Activated gamma-delta T cell treated with Interleukin-2 at 50 U/mL for 16 hours (primary cell): ENCODE measurements at regions not wholly inside any gene's neighbourhood (a gene's known extent, or its start where the extent isn't known, plus 50 kb on each side); places are given as distances from the start of the nearest gene placed in this dataset.

Experiments used
- DNase-seq: peaks from one replicate; pipeline ENCODE4 v3.0.0-alpha.2; 2020

DNA sequence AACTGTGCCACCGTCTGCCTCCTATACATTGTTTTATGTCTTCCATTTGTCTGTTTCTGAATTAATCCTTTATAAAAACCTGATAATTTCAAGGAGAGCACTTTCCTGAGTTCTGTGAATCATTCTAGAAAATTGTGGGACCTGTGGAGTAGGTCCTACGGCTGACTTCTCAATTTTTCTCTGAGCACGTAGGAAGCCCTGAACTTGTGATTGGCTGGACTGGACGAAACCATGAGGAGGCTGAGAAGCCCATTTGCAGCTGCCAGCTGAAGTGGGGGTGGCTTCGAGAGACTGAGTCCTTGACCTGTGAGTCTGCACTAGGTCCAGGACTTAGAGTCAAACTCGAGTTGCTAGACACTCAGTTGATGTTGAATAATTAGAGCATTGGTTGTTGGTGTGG, 277.1 kb upstream of the NCAM2 start:
- DNase-seq = no peak

DNA sequence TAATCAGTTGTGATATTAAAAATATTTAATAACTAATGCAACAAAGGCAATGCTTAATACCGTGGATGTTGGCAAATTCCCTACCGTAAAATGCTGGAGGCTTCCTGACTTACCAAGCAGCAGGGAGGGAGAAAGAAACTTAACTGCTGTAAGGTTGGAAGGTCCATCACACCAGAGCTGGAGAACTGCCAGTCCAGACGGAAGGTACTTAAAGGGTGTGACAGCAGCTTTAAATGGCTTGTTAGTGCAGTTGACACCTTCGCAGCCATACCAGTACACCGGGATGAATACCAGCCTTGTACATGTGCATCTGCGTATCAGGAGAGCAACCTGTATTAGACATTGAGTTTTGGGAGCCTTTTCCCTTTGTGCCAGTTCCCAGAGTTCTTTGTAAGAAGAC, 269.5 kb upstream of the NCAM2 start:
- DNase-seq = no peak

DNA sequence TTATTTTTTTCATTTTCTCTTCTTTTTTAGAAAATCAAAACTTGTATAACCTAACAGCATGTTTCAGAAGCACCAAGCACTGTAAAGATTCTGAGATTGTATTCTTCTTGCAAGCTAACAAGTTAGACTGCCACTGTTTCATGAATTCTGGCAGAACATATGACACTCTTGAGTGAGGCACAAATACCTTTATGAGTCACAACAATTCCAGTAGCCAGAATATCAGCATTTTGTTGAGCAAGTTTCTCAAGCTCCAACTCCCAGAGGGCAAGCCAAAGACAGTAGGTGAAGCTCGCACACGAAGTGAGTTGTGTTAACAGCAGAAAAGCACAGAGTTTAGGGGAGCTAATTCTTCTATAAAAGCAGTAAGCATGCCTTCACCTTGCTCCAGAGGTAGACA, 268.8 kb upstream of the NCAM2 start:
- no peak for DNase-seq

DNA sequence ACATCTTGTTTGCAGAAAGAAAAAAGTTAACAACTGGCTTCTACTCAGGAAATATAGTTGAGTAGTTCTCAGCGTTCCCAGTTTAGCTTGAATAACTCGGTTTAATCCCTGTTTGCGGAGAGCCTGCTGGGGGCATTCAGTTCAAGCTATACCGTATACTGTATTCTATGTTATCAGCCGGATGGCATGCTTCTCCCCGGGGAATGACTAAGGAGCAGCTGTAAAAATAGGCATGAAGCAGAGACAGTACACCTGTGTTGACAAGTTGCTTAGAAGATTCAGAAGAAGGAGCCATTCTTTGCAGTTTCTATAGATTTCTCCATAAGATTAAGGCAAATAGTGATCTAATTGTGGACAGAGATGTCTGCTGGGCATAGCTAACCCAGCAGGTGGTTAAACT, 267.8 kb upstream of the NCAM2 start:
- DNase-seq = no peak

DNA sequence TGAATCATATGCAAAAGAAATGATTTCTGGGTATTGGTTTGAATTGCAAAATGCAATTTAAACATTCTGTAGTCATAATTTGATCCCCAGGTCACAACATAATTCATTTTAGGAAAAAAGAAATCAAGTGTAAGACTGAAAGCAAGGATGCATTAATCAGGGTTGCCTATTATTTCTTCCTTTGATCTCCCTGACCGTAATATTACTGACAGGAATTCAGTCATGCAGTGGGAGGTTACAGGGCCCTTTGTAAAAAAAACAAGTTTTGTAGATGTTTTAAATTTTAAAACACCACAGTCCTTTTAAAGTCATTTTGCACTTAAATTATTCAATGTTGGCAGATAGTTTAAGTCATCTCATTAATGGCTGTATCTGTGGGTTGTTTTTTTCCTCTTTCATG, 263.0 kb upstream of the NCAM2 start:
- DNase-seq = no peak

DNA sequence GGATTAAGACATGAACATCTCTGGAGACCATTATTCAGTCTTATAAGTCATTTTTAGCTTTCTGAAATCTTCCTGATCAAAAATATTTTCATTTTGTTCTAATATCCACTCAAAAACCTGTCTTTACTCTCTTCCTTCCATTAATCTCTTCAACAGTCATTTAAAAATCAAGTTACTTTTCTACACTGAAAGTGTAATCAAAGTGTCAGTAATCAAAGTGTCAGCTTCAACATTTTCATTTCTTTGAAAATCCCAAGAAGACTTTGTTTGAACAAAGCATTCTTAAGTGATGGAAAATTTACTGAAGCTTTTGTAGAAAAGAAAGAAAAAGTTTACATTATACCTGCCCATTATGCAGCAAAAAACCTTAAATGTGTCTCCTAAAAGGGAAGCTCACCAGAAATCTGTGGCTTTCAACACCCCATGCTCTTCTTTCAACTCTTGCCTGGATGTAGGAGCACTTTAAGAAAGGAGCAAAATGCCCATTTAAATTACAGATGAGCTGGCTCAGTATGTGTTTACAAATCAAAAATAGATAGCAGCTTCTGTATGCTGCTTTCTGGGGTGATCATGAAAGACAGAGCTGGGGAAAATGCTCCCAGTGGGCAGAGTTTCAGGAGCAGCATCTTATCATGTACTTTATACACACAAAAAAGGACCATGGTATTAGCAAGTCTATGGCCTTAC, 260.8 kb upstream of the NCAM2 start:
- no peak for DNase-seq

DNA sequence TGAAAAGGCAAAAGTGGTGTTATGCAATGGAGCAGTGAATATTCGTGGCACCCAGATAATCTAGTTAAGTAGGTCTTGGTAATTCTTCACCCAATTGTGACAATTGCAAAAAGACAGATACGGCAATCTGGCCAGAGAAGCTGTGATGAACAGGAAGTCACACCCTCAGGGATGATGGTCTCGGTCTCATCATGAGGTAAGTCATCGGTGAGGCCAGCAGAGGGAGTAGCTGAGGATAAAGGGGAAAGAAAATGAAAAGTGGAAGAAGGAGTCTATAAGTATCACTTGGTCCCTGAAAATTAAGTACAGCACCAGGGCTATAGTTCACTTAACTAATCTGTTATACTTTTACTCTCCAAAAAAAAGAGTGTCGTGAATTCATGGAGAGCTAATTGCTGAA, 258.8 kb upstream of the NCAM2 start:
- no peak for DNase-seq

DNA sequence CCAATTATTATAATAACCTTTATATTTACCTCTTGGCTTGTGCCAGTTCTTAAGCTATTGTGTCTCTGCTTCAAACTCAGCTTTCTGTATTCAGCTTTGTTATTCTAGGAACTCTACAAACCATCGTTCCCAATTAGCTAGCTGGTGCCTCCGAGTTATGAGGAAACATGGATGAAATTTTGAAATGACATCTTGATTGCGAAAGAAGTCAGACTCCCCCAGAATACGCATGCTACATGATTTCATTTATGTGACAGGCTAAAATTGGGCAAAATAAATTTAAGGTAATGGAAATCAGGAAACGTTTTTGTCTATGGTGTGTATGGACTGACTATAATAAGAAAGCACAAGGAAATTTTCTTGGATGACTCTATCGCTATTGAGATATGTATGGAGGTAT, 256.8 kb upstream of the NCAM2 start:
- no peak for DNase-seq

DNA sequence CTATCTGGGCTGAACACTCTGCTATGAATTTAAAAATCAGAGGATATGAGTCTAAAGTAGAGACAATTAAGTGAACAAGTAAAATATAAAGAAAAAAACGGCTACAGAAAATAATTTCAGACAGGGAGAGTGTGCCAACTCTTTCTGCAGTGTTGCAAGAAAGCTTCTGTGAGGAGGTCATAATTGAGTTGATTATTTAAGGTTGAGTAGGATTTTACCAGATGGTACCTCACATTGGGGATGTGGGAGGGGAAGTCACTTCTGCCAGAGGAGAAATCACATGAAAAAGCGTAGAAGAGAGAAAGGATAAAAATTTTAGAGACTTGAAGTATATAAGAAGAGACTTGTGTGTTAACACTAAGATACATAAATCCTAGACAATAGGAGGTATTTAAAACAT, 238.0 kb upstream of the NCAM2 start:
- no peak for DNase-seq

DNA sequence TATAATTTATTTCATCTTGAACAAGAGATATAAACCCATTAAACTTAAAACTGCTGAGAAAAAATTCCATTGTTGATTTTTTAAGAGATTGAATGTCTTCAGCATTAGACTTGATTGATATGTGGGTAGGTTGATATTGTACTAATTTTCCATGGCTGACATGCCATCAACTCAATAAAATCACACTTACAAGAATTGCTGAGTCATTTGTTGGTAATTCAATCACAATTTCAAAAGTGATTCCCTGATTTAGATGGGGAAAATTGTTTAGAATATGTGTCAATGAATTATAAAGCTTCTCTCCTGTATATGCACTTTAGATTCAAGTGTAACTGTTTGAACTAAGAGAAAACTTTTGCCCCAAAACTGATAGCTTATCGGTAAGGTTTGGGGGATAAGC, 223.5 kb upstream of the NCAM2 start:
- DNase-seq = no peak

DNA sequence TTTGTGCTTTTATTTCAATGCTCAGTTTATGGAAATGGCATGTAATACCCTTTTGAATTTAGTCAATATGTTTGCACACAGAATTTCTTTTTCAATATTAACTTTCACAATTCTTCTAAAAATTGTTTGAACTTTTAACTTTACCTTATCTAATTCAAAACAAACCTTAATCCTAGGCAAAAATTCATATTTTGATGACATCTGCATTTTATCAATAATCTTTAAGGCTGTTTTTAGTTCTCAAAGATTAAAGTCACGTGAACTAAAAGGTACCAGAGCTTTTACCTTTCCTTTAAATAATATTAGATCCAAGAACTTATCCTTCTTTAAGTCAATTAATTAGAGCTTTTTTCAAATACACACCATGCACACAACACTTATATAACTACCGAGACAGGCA, 218.9 kb upstream of the NCAM2 start:
- DNase-seq = no peak

DNA sequence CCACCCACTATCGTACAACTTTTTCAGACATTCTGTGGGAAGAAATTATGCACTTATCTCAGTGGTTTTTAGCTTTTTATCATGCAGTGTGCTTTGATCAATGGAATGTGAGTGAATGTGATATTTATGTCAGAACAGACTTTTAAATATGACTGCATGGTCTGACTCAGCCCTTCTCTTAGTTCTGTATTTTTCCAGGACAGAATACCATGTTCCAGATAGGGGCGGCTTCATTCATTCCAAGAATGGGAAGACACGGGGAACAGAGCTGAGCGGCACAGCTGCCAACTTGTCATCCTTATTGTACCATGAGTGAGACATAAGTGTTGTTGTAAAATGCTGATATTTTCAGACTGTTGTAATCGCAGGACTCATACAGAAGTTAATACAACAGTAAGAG, 214.6 kb upstream of the NCAM2 start:
- no peak for DNase-seq

DNA sequence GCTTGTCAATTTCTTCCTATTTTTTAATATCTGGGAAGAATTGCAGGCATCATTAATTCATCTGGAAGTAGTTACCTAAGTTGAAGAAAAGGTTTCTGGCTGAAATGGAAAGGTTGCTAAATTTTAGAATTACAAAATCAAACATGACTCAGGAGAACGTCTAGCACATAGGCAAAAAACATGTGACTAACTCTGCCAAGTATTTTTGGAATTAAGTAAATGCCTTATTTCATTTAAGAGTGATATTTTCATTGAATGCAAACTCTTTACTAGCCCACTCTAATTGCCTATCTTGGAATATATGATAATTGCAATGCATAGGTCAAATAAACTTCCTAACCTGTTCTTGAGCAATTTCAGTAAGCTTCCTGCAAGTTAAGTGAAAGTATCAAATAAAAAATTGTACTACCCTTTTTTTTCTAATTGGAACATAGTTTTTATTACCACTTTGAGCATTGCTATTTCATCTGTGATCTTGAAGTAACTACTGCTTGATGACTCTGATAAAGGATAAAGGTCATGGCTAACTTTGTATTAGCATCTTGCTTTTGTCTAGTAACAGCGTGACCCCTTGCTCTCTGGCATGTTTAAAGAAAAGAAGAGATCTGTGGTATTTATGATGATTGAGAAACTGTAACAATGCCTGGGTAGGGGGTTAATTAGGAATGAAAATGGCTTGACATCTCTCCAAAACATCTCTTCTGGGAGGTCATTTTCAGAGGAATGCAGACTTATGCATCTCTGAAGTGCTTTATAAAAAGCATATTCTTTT, 208.3 kb upstream of the NCAM2 start:
- no peak for DNase-seq

DNA sequence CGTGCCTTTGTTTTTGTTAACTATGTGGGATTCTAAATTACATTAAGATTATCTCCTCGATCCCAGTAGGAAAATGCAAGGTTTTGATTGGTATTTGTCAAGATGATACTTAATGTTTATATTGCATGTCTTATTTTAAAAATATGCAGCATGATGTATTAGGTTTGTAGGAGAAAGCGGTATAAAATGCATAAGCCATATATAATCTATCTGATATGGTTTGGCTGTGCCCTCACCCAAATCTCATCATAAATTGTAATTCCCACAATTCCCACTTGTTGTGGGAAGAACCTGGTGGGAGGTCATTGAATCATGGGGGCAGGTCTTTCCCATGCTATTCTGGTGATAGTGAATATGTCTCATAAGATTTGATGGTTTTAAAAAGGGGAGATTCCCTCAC, 198.1 kb upstream of the NCAM2 start:
- DNase-seq = no peak

DNA sequence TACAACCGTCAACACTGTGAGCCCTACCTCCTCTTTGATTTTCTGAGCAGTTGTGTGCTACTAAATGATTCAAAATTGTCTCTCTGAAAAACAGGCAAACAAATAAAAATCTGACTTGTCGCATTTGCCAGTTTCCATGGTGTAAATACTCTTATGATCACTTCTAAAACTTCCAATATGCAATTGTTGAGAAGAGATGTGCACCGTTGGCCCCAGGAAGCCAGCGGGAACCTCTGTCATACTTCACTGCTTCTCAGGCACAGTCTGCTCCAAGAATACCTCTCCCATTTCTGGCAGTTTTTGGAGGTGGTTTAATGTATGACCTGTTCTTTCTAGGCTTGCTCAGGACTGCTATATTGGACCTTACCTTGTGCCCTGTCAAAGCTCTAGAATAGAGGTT, 196.0 kb upstream of the NCAM2 start:
- no peak for DNase-seq

DNA sequence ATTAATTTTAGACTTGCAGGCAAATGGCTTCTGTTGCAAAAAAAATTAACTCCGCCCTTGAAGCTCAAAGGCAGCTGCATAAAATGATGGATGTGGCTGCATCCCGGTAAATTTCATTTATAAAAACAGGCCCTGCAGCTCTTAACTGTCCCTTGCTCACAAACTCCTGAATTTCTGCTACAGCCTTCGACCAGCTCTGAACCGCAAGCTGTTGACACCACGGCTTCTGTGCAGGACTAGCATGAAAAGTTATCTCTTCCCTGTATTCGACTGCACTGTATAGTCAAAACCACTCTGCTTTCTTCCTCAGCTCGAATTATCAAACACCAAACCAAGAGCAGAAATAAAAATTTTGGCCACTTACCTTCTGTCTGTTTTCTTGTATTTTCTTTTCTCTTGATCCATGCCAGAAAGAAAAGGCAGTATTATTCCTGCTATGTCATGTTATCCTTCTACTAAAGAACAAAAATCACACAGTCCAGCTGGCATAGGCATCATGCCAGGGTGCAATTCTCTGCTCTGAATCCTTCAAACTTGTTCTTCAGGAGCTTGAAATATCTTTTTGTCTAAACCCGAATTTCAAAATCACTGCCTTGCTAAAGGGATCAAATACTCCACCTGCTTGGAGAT, 195.5 kb upstream of the NCAM2 start:
- DNase-seq = no peak

DNA sequence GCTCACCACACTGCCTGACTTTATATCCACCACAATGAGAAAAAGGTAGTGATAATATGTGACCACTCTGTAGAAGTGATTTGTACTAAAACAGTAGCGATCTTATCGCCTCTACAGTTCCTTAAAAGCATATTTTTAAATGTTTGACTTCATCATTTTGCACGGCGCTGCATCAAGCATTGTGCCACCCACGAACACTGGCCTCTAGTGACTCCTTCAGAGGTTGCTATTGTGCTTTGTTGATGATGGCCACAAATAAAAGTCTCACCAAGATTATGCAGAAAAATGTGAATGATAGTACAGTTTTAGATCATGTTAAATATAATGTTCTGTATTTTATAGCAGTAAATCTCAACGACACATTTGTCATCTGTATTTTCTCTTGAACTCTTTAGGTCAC, 186.5 kb upstream of the NCAM2 start:
- DNase-seq = no peak

DNA sequence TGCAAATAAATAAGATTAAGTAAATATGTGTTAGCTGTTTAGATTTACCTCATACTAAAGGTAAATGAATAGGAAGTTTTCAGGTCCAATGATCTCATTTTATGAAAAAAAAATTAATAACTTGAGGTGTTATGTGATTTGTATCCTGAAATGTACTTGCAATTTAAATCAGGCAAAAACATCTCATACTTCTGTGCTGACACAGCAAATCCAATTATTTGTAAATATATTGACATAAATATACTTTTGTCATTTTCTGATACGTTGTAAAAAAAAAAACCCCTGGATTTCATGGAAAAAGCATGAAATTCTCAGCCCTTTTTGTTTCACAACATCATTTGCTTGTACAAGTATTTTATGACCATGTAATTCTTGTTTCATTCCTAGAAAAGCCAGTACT, 184.1 kb upstream of the NCAM2 start:
- no peak for DNase-seq

DNA sequence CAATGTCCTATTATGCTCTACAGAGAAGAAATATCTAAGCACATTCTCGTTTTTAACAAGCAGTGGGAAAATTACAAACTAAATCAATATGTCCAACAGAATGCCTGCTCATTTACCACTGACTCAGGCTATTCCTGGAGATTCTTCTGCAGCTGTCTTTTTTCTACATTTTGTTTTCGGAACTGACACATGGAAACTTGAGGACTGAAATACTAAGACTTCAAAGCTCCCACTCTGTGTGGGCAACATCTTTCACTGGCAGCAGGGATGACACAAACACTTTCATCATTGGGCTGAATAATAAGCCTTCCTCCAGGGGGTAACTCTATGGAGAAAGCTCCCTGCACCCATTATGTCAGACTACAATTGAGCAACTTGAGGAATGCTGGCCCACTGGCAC, 175.5 kb upstream of the NCAM2 start:
- DNase-seq = no peak

DNA sequence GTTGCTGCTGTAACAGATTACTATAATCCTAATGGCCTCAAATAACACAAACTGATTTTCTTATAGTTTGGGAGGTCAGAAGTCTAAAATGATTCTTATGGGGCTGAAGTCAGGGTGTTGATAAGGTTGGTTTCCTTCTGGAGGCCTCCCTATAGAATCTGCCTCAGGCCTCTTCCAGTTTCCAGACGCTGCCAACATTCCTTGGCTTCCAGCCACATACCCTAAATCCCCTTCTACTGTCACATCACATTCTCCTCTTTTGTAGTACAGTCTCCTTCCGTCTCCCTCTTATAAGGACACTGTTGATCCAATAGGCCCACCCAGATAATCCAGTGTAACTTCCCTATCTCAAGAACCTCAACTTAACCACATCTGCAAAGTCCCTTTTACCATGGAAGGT, 145.3 kb upstream of the NCAM2 start:
- no peak for DNase-seq

DNA sequence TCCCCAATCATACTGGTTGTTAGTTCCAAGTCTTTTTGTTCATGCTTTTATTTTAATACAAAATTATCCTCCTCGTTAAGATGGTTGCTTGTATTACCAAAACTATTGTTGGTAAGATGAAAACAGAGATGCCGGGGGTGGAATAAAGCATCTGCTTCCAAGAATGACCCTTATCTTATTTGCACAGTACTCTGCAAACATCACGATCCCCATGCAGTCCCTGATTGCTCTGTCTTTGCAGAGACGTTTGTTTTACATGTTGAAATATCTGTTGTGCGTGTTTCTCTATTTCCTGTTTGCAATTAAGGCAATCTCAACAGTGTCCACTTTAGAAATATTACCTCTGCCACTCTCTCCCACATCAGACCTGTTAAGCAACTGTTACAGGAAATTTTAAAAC, 141.3 kb upstream of the NCAM2 start:
- DNase-seq = no peak

DNA sequence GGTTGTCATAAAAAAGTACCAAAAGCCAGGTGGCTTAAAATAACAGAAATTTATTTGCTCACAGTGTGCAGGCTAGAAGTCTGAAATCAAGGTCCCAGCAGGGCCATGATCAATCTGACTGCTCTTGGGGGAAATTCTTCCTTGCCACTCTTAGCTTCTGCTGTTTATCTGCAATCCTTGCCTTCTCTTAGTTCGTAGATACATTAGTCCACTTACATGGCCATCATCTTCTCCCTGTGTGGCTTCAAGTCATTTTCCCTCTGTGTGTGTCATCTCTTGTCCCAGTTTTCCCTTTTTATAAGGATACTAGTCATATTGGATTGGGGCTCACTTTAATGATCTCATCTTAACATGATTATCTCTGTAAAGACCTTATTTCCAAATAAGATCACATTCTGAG, 124.0 kb upstream of the NCAM2 start:
- DNase-seq = no peak

DNA sequence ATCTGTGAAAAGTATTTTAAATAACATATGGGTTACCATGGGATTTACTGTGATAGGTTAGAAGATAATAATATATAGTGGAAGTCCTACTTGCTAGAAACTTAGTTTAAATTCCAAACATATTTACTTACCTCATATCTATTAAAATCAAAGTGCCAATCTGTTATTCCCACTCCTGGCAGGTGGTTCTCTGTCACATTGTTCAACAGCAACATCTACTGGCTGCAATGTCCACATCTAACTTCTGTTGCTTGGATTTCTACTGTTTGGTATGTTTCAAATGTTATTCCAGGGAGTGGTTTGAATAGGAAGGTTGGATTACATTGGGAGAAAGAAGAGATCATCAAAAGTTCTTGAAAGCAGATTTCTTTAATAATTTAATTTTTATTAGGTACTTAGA, 122.5 kb upstream of the NCAM2 start:
- DNase-seq = no peak

DNA sequence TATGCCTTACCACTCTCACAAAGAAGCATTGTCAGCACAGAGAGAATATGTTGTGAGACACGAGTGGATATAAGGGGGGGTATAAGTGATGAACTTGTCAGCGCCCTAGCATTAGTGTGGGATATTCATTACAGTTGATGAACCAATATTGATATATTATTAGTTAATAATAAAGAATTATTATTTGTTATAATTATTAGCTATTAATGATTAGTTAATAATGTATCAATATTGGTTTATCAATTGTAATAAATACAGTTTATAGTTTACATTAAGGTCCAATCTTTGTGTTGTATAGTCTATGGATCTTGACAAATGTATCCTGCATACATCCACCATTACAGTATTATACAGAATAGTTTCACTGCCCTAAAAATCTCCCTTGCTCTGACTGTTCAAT, 120.2 kb upstream of the NCAM2 start:
- DNase-seq = no peak
